Lung (tissue), 11 donors: ENCODE measurements at regions not wholly inside any gene's neighbourhood (a gene's known extent, or its start where the extent isn't known, plus 50 kb on each side); places are given as distances from the start of the nearest gene placed in this dataset.

Experiments used
- ATAC-seq: fragments of 200-7000 bp; cut with Tn5 transposase; one replicate; pipeline ENCODE4 v1.9.1; 2020; ENCODE audit warnings: moderate number of reproducible peaks; ENCODE audit not compliant: insufficient read depth, low FRiP score
- DNase-seq, 3 donors: peaks; one replicate each; pipeline ENCODE4 v3.0.0-alpha.2; 2013 to 2017
- H3K27ac ChIP-seq, 2 donors: one replicate each; pipeline ENCODE4 v1.5.1; 2013; ENCODE audit warnings: mild to moderate bottlenecking in 2 of 2, moderate library complexity in 2 of 2, control low read depth in 1 of 2, inconsistent platforms in 1 of 2, low read depth in 1 of 2, low read length in 1 of 2
- H3K27me3 ChIP-seq, 3 donors: one replicate each; pipeline ENCODE4 v1.5.1; 2013; ENCODE audit warnings: low read length in 2 of 3; ENCODE audit not compliant: control insufficient read depth in 3 of 3, insufficient read depth in 3 of 3
- H3K36me3 ChIP-seq, 4 donors: one replicate each; pipeline ENCODE4 v1.5.1; 2013; ENCODE audit warnings: low read length in 4 of 4, mild to moderate bottlenecking in 1 of 4, moderate library complexity in 1 of 4; ENCODE audit not compliant: control insufficient read depth in 4 of 4, insufficient read depth in 4 of 4
- H3K4me1 ChIP-seq, 5 donors: one replicate each; pipeline ENCODE4 v1.5.1; 2013; ENCODE audit warnings: low read length in 5 of 5, mild to moderate bottlenecking in 2 of 5, moderate library complexity in 1 of 5; ENCODE audit not compliant: control insufficient read depth in 5 of 5, insufficient read depth in 5 of 5
- H3K4me3 ChIP-seq: one replicate; pipeline ENCODE4 v1.5.1; 2013; ENCODE audit warnings: mild to moderate bottlenecking, control low read depth, moderate library complexity
- H3K9ac ChIP-seq, 2 donors: one replicate each; pipeline ENCODE4 v1.5.1; 2013; ENCODE audit warnings: low read length in 2 of 2, control low read depth in 1 of 2; ENCODE audit not compliant: insufficient read depth in 1 of 2
- H3K9me3 ChIP-seq, 4 donors: one replicate each; pipeline ENCODE4 v1.5.1; 2013; ENCODE audit warnings: low read length in 3 of 4, mild to moderate bottlenecking in 1 of 4, moderate library complexity in 1 of 4; ENCODE audit not compliant: control insufficient read depth in 4 of 4, insufficient read depth in 3 of 4
- CTCF ChIP-seq: IDR thresholded peaks from 2 replicates; pipeline ENCODE4 v1.5.1; 2012; ENCODE audit warnings: mild to moderate bottlenecking; ENCODE audit errors: control extremely low read depth, extremely low read depth
- WGBS, 2 donors: extraction: QIAGEN DNeasy Blood & Tissue Kit; methylation state at CpG; one replicate each; pipeline ENCODE4 v1.1.7; 2013; 5-methylcytosine and 5-hydroxymethylcytosine counted together
- donor health status: control.
- donor health status: control.
- donor health status: Bipolar disorder and iron deficiency.
- donor health status: healthy.
- donor health status: DM: yes; HTN: yes; CAD: no.

- H3K9ac ChIP-seq, result no peak overlapping the region
- WGBS, 2 donors, result 92 to 100% methylated on average over 1 of the region's 1 CpG
- no peaks in the 10 kb centered on the region for H3K36me3 ChIP-seq
- H3K27me3 ChIP-seq, result no peaks in the 10 kb centered on the region
- no peak overlapping the region for H3K27ac ChIP-seq
- DNase-seq (no peak), ATAC-seq (no peak)
- no peak for TF ChIP-seq CTCF
- no peaks in the 10 kb centered on the region for H3K9me3 ChIP-seq
- no peak overlapping the region for H3K4me3 ChIP-seq
- peaks cover 0 to 21% (median 7%) of the 10 kb centered on the region in 5 donors for H3K4me1 ChIP-seq
Measured at GRCh38 chr12:105936496-105936895, 202.3 kb downstream of the NUAK1 start.

- H3K27me3 ChIP-seq, result no peaks in the 10 kb centered on the region
- 53 to 58% methylated on average over 1 of the region's 1 CpG for WGBS, 2 donors
- ATAC-seq (no peak), DNase-seq (no peak)
- H3K4me3 ChIP-seq, result no peak overlapping the region
- no peak for TF ChIP-seq CTCF
- no peak overlapping the region for H3K27ac ChIP-seq
- H3K9ac ChIP-seq, result no peak overlapping the region
- no peaks in the 10 kb centered on the region for H3K36me3 ChIP-seq
- peaks cover 0 to 21% (median 7%) of the 10 kb centered on the region in 5 donors for H3K4me1 ChIP-seq
- no peaks in the 10 kb centered on the region for H3K9me3 ChIP-seq
Measured at GRCh38 chr12:105937009-105937408, 201.7 kb downstream of the NUAK1 start.

GRCh38 chr12:105939181-105939721 lies 199.5 kb downstream of the NUAK1 start:
- WGBS, 2 donors, result 76 to 96% methylated on average over 3 of the region's 3 CpGs
- Histone ChIP-seq H3K9ac (no peak overlapping the region), H3K27me3 (no peaks in the 10 kb centered on the region), H3K36me3 (no peaks in the 10 kb centered on the region), H3K4me1 (peaks cover 0 to 14% (median 4%) of the 10 kb centered on the region in 5 donors), H3K4me3 (no peak overlapping the region), H3K27ac (no peak overlapping the region), H3K9me3 (peaks cover 0 to 4% (median 2%) of the 10 kb centered on the region in 4 donors)
- TF ChIP-seq CTCF, result no peak
- no peak for DNase-seq
- no peak for ATAC-seq

GRCh38 chr12:105942281-105942680 lies 196.5 kb downstream of the NUAK1 start:
- no peak overlapping the region for H3K4me3 ChIP-seq
- DNase-seq (no peak), ATAC-seq (no peak)
- H3K4me1 ChIP-seq, result peaks cover 0 to 5% (median 5%) of the 10 kb centered on the region in 5 donors
- H3K9ac ChIP-seq, result no peak overlapping the region
- H3K27me3 ChIP-seq, result no peaks in the 10 kb centered on the region
- H3K9me3 ChIP-seq, result peaks cover 0 to 4% (median 2%) of the 10 kb centered on the region in 4 donors
- TF ChIP-seq CTCF, result no peak
- 81 to 86% methylated on average over 1 of the region's 1 CpG for WGBS, 2 donors
- no peaks in the 10 kb centered on the region for H3K36me3 ChIP-seq
- H3K27ac ChIP-seq, result no peak overlapping the region
